GM12875 (cell line): ENCODE measurements at regions not wholly inside any gene's neighbourhood (a gene's known extent, or its start where the extent isn't known, plus 50 kb on each side); places are given as distances from the start of the nearest gene placed in this dataset.

Source experiments
- H3K4me3 ChIP-seq: one replicate; pipeline ENCODE4 v1.5.1; 2011; ENCODE audit warnings: low read depth, low read length, control low read depth
- TF ChIP-seq, protein P1 (sequence below): IDR thresholded peaks from 2 replicates; pipeline ENCODE4 v1.5.1; 2011; ENCODE audit warnings: low read depth, mild to moderate bottlenecking, control low read depth, inconsistent platforms, low read length, moderate library complexity, borderline replicate concordance; ENCODE audit not compliant: insufficient read depth

DNA sequence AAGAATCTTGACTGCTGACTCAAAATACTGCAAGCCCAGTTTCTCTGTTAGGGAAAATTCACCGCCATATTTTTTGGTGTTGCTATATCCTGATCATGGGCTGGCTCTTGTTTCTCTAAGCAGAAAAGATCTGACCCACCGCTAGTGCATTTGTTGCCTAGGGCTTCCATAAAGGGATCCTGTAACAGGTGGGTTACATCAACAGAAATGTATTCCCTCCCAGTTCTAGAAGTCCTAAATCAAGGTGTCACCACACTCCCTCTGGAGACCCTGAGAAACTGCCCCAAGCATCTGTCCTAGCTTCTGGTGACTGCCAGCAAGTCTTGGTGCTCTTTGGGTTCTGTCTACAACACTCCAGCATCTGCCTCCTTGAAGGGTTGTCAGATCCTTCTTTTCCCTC, 99.7 kb downstream of the MAF start:
- TF ChIP-seq, protein P1, sequence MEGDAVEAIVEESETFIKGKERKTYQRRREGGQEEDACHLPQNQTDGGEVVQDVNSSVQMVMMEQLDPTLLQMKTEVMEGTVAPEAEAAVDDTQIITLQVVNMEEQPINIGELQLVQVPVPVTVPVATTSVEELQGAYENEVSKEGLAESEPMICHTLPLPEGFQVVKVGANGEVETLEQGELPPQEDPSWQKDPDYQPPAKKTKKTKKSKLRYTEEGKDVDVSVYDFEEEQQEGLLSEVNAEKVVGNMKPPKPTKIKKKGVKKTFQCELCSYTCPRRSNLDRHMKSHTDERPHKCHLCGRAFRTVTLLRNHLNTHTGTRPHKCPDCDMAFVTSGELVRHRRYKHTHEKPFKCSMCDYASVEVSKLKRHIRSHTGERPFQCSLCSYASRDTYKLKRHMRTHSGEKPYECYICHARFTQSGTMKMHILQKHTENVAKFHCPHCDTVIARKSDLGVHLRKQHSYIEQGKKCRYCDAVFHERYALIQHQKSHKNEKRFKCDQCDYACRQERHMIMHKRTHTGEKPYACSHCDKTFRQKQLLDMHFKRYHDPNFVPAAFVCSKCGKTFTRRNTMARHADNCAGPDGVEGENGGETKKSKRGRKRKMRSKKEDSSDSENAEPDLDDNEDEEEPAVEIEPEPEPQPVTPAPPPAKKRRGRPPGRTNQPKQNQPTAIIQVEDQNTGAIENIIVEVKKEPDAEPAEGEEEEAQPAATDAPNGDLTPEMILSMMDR: no peak
- H3K4me3 ChIP-seq: no peak overlapping the region

DNA sequence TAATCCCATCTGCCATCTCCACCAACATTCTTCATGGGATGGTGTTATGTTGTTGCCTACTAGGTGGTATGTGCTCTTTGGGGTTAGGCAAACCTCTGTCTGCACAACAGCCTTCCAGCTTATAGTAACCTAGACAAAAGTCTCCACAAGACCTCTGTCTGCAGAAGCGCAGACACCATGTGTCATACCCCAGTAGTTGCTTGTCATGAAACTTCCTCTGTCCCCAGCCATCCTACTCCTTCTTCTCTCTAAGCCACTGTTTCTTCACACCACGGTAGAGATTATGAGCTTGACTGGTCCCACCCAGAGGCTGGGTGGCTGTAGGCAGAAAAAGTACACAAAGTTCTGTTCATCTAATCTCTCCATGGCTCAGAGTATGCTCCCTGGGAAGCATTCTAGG, 100.3 kb downstream of the MAF start:
- H3K4me3 ChIP-seq: no peak overlapping the region

DNA sequence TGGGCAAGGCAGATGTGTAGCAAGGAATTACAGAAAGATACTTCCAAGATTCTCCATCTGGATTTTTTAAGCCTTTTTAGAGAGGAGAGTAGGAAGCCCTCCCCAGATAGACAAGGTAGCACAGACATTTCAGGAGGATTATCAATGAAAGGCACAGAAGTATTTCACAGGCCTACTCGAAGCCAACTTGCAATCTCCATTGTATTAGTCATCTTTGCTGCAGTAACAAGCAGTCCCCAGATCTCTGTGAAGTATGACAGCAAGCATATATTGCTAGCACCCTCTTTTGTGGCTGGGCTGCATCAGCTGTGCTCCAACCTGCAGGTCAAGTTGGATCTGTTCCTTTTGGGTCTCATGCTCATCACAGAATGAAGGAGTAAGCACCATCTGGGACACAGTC, 101.6 kb downstream of the MAF start:
- H3K4me3 ChIP-seq: no peak overlapping the region
- TF ChIP-seq, protein P1: no peak

More for the DNA sequence above, 100.3 kb downstream of the MAF start:
- TF ChIP-seq, protein P1: no peak

DNA sequence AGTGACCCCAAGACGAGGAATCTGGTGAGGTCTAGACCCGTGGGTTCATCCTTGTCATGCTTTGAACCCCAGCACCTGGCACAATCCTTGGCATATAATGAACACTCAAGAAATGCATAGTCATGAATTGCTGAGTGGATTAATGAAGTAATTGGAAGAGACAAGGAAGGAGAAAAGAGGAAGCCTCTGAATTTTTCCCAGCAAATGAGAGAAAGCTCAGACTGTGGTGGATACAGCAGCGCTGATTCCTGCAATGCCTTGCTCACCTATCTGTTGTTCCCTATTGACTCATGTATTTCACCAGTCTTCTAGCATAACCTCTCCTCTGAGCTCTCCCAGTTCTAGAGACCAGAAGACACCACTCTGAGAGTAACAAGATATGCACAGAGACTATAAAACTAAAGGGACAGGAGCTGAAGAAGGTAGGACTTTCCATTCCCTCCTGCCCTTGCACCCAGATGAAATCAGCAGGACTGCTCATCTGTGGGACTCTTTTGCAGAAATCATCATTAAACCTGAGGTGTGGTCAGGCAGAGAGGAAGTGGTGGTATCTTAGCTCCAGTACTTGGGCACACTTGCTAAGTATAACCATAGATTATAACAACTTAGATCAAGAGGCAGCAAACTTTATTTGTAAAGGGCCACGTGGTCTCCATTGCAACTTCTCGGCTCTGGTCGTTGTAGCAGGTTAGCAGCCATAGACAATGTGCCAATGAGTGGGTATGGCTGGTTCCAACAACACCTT, 102.8 kb downstream of the MAF start:
- H3K4me3 ChIP-seq: no peak overlapping the region
- TF ChIP-seq, protein P1: no peak

DNA sequence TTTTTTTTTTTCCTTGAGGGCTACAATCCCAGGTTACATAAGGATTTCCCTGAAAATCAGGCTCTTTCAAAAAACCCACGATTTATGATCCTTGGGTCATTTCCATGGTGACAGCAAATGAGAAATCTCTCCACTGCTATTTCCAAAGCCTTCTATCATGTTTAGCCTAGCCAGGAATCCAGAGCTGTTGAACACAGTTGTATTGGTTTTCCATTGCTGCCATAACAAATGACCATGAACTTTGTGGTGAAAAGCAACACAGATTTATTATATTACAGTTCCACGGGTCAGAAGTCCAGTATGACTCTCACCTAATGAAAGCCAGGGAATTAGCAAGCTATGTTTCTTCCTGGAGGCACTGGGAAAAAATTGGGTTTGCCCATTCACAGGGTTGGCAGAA, 106.6 kb downstream of the MAF start:
- TF ChIP-seq, protein P1: no peak
- H3K4me3 ChIP-seq: no peak overlapping the region

DNA sequence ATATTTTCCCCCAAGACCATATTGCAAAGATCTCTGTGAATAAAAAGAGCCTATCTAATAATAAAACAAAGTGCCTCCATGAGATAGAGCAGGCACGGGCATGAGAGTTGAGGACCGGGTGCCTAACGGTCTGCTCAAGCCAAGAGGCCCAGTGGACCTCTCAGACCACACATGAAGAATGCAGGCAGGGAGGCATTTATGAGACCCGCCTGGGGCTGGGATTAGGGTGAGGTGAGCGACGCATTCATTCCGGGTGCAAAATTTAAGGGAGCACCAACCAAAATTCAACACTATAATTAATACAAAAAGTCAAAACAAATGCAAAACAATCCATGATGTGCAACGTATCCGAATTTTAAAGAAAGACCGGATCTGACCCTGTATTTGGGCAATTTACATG, 108.5 kb downstream of the MAF start:
- TF ChIP-seq, protein P1: no peak
- no peak overlapping the region for H3K4me3 ChIP-seq

DNA sequence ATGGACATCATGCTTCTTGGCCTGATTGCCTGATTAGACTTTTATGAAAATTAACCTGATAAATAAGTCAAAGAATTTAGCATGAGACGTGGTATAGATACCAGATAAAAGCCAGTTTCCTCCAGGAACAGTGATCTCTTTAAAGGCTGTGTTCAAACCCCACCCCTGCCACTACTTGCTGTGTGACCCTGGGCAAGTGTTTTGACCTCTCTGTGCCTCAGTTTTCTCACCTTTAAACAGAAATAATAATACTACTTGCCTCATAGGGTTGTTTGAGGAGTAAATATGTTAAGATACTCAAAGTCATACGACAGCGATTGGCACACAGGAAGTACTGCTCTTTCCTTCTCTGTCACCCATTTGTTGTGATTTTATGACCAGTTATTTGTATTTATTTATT, 115.5 kb downstream of the MAF start:
- TF ChIP-seq, protein P1: no peak

More for the DNA sequence above, 115.5 kb downstream of the MAF start:
- H3K4me3 ChIP-seq: no peak overlapping the region
